22Rv1 (cell line): ENCODE measurements at regions not wholly inside any gene's neighbourhood (a gene's known extent, or its start where the extent isn't known, plus 50 kb on each side); places are given as distances from the start of the nearest gene placed in this dataset.
"Not testable (repeated sequence)": the region's sequence is repeated elsewhere in the genome, so short reads cannot be mapped to it uniquely, and the experiment has no call there.

Experiments
- H3K27ac ChIP-seq: fragments of 450-650 bp; 2 replicates; pipeline ENCODE4 v1.5.1; 2017
- ZFX ChIP-seq: fragments of 450-650 bp; IDR thresholded peaks from 2 replicates; pipeline ENCODE4 v1.6.1; 2017; ENCODE audit warnings: antibody characterized with exemption, borderline replicate concordance
- TF ChIP-seq, protein P1 (sequence below): fragments of 450-650 bp; IDR thresholded peaks from 2 replicates; pipeline ENCODE4 v1.5.1; 2017; ENCODE audit warnings: mild to moderate bottlenecking

DNA sequence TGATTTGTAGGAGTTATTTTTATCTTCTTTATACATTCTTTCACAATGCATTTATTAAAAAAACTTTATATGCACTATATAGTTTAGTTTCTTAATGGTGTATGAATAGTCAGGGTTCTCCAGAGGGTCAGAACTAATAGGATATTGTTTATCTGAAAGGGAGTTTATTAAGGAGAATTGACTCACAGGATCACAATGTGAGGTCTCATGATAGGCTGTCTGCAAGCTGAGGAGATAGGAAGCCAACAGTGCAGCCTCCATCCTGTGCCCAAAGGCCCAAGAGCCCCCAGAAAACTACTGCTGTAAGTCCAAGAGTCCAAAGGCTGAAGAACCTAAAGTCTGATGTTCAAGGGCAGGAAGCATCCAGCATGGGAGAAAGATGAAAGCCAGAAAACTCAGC is 192.8 kb upstream of the AHR start:
- TF ChIP-seq ZFX = no peak
- TF ChIP-seq, protein P1, sequence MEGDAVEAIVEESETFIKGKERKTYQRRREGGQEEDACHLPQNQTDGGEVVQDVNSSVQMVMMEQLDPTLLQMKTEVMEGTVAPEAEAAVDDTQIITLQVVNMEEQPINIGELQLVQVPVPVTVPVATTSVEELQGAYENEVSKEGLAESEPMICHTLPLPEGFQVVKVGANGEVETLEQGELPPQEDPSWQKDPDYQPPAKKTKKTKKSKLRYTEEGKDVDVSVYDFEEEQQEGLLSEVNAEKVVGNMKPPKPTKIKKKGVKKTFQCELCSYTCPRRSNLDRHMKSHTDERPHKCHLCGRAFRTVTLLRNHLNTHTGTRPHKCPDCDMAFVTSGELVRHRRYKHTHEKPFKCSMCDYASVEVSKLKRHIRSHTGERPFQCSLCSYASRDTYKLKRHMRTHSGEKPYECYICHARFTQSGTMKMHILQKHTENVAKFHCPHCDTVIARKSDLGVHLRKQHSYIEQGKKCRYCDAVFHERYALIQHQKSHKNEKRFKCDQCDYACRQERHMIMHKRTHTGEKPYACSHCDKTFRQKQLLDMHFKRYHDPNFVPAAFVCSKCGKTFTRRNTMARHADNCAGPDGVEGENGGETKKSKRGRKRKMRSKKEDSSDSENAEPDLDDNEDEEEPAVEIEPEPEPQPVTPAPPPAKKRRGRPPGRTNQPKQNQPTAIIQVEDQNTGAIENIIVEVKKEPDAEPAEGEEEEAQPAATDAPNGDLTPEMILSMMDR = no peak
- H3K27ac ChIP-seq = no peak overlapping the region

DNA sequence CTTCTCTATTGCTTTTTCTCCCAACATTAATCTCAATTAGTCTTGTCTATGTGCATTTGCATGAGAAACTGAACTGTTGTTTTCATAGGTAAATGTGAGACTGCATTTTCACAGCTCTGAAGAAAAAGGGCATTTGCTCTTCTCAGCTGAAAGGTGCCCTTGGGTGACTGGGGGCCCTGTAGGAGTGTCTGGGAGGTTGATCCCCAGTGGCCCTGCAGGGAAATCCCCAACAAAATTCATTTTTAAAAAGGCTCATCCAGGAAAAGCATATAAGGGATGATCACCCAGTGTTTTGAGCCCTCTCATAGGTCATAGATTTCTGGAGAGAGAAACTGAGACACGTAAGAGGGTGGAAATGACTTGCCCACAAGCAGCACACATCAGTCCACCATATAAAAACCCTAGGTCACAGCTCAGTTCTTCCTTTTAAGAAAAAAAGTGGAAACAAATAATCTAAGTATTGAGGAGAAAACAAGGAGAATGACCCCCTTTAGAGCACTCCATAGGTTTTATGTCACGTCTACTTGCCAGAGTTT is 190.3 kb upstream of the AHR start:
- no peak overlapping the region for H3K27ac ChIP-seq
- TF ChIP-seq, protein P1 = no peak
- no peak for TF ChIP-seq ZFX

DNA sequence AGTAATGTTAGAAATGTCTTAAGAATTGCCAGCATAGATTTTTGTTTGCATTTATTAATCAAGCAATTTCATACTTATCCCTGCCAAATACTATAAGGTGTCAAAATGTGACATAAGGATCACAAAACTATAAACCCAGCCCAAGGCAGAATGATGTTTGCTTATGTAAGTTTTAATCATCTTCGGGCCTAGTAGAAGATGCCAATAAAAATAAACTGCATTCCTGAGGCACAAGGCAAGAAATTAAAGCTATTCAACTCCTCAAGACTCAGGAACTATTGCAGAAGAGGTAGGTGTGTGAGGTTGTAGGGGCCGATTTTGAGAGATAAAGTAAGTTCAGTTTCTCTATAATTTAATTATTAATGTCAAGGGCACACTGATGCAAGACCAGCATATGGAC is 189.4 kb upstream of the AHR start:
- TF ChIP-seq, protein P1 = no peak
- no peak for TF ChIP-seq ZFX
- no peak overlapping the region for H3K27ac ChIP-seq

DNA sequence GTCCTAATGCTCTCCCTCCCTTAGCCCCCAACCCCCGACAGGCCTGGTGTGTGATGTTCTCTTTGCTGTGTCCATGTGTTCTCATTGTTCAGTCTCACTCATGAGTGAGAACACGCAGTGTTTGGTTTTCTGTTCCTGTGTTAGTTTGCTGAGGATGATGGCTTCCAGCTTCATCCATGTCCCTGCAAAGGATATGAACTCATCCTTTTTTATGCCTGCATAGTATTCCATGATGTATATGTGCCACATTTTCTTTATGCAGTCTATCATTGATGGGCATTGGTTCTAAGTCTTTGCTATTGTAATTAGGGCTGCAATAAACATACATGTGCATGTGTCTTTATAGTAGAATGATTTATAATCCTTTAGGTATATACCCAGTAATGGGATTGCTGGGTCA is 184.7 kb upstream of the AHR start:
- H3K27ac ChIP-seq = not testable (repeated sequence)

DNA sequence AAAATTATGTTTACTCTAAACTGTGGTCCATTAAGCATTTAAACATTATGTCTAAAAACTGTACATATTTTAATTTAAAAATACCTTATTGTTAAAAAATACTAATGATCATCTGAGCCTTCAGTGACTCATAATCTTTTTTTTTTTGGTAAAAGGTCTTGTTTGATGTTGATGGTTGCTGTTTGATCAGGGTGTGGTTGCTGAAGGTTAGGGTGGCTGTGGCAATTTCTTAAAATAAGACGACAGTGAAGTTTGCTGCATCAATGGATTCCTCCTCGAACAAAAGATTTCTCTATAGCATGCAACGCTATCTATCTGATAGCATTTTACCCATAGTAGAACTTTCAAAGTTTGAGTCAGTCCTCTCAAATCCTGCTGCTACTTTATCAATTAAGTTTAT is 180.0 kb upstream of the AHR start:
- TF ChIP-seq ZFX = no peak
- TF ChIP-seq, protein P1 = no peak
- H3K27ac ChIP-seq = no peak overlapping the region

DNA sequence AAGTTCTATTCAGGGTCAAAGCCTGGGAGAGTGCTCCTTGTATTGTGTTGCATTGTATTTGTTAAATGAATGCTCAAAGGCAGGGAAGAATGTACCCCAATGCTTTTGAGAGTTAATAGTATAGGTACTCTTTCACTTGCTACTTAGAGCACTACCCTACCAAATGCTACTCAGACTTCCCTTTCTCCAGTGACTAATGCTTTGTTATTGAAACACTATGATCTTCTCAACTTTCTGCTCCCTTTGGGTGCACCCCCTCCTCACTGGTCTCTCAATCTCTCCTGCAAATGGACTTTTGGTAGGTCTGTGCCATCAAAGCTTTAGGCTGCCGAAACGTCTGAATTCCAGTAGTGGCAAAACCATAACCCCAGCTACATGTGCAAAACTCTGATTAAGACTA is 177.7 kb upstream of the AHR start:
- no peak overlapping the region for H3K27ac ChIP-seq
- no peak for TF ChIP-seq ZFX
- TF ChIP-seq, protein P1 = no peak

DNA sequence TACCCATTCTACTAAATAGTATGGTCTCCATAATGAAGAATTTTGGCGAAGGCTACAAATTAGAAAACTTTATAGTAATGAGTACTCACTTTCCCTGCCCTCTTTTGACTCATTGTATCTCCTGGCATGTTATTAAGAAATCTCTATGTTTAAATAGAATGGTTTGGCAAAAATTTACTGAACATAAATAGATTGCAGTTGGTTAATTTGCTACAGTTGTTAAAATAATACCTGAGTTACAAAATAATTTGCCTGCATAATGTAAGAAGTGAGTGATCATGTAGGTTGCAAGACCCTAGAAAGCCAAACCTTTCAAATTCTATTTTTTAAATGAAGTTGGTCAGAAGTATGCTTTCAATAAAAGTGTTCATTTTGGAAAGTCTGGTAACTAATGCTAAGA is 176.8 kb upstream of the AHR start:
- no peak for TF ChIP-seq ZFX
- TF ChIP-seq, protein P1 = no peak
- no peak overlapping the region for H3K27ac ChIP-seq

DNA sequence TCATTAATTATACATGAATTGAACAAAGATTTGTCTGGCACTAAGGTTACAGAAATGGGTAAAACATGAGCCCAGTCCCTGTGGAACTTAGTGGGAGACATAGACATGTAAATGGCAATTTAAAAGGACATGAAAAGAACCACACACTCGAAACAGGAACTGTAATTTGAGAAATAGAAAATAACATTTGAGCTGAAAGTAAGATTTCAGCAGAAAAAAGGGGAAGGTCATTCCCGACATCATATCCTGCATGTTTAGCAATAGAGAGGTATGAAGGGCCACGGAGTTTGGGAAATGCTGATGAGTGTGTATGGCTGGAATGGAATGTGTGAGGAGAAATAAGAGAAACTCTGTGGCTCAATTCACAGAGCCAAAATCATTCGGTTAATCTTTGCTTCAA is 175.4 kb upstream of the AHR start:
- TF ChIP-seq, protein P1 = no peak
- TF ChIP-seq ZFX = no peak
- no peak overlapping the region for H3K27ac ChIP-seq
